A549 (cell line): ENCODE measurements at regions not wholly inside any gene's neighbourhood (a gene's known extent, or its start where the extent isn't known, plus 50 kb on each side); places are given as distances from the start of the nearest gene placed in this dataset.

Source experiments
- EHMT2 ChIP-seq: fragments of 200-600 bp; sonication (generic); IDR thresholded peaks from 2 replicates; pipeline ENCODE4 v1.6.1; 2016; ENCODE audit warnings: antibody characterized with exemption, low read depth, mild to moderate bottlenecking, moderate library complexity
- KDM5A ChIP-seq: fragments of 200-600 bp; sonication (generic); IDR thresholded peaks from 2 replicates; pipeline ENCODE4 v1.6.1; 2016; ENCODE audit warnings: antibody characterized with exemption, mild to moderate bottlenecking
- MYC ChIP-seq: IDR thresholded peaks from 2 replicates; pipeline ENCODE4 v1.6.1; 2012; ENCODE audit warnings: mild to moderate bottlenecking, inconsistent platforms, low read length, improper control_type of control experiment, borderline replicate concordance
- RAD21 ChIP-seq, 2 experiments: fragments of >200 bp in 1 of 2; sonication (Bioruptor Twin) in 1 of 2; formaldehyde crosslinking in 1 of 2; IDR thresholded peaks in 1 of 2; conservative IDR thresholded peaks in 1 of 2; 2 replicates in 1 of 2; 3 replicates in 1 of 2; pipeline ENCODE4 v1.6.1; 2012 to 2018; ENCODE audit warnings: inconsistent platforms in 1 of 2
- TP53 ChIP-seq: fragments of 250-450 bp; sonication (Bioruptor Pico); IDR thresholded peaks from 2 replicates; pipeline ENCODE4 v1.5.0; 2021; ENCODE audit warnings: mild to moderate bottlenecking, moderate library complexity
- TF ChIP-seq, protein P1 (sequence below): fragments of 450-650 bp; IDR thresholded peaks from 2 replicates; pipeline ENCODE4 v1.6.1; 2014; ENCODE audit warnings: antibody characterized with exemption
- TF ChIP-seq, protein P2 (sequence below): fragments of 200-600 bp; sonication (generic); IDR thresholded peaks from 2 replicates; pipeline ENCODE4 v1.6.1; 2016; ENCODE audit warnings: antibody characterized with exemption, mild to moderate bottlenecking, moderate library complexity
- TF ChIP-seq, protein P3 (sequence below): fragments of >200 bp; sonication (Bioruptor Twin); formaldehyde crosslinking; IDR thresholded peaks from 3 replicates; pipeline ENCODE4 v1.5.1; 2016

DNA sequence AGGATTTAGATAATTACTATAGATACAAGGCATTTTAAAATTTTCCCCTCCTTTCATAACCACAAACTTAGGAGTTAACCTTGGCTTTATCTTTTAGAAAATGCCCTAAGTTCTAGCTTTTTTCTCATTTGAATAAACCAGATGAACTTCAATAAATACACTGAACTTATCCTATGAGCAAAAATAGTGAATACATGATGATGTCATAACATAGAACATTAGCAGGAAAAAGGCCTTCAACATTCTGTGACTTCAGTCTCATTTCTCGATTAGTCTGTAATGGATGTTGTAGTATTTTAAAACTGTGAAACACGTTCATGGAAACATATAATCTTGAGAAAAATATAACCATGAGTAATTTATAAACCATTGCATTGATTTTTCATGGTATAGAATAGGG lies 550.7 kb downstream of the PKHD1 start:
- no peak for TF ChIP-seq RAD21 (conservative IDR thresholded peaks at IDR 0.05 in 1 of 2, IDR thresholded peaks at IDR 0.05 in 1 of 2)
- no peak for TF ChIP-seq MYC
- TF ChIP-seq, protein P1, sequence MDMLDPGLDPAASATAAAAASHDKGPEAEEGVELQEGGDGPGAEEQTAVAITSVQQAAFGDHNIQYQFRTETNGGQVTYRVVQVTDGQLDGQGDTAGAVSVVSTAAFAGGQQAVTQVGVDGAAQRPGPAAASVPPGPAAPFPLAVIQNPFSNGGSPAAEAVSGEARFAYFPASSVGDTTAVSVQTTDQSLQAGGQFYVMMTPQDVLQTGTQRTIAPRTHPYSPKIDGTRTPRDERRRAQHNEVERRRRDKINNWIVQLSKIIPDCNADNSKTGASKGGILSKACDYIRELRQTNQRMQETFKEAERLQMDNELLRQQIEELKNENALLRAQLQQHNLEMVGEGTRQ, result no peak
- TF ChIP-seq, protein P2, sequence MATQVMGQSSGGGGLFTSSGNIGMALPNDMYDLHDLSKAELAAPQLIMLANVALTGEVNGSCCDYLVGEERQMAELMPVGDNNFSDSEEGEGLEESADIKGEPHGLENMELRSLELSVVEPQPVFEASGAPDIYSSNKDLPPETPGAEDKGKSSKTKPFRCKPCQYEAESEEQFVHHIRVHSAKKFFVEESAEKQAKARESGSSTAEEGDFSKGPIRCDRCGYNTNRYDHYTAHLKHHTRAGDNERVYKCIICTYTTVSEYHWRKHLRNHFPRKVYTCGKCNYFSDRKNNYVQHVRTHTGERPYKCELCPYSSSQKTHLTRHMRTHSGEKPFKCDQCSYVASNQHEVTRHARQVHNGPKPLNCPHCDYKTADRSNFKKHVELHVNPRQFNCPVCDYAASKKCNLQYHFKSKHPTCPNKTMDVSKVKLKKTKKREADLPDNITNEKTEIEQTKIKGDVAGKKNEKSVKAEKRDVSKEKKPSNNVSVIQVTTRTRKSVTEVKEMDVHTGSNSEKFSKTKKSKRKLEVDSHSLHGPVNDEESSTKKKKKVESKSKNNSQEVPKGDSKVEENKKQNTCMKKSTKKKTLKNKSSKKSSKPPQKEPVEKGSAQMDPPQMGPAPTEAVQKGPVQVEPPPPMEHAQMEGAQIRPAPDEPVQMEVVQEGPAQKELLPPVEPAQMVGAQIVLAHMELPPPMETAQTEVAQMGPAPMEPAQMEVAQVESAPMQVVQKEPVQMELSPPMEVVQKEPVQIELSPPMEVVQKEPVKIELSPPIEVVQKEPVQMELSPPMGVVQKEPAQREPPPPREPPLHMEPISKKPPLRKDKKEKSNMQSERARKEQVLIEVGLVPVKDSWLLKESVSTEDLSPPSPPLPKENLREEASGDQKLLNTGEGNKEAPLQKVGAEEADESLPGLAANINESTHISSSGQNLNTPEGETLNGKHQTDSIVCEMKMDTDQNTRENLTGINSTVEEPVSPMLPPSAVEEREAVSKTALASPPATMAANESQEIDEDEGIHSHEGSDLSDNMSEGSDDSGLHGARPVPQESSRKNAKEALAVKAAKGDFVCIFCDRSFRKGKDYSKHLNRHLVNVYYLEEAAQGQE, result no peak
- no peak for TF ChIP-seq TP53 (CRISPR knock-in tag)
- TF ChIP-seq, protein P3, sequence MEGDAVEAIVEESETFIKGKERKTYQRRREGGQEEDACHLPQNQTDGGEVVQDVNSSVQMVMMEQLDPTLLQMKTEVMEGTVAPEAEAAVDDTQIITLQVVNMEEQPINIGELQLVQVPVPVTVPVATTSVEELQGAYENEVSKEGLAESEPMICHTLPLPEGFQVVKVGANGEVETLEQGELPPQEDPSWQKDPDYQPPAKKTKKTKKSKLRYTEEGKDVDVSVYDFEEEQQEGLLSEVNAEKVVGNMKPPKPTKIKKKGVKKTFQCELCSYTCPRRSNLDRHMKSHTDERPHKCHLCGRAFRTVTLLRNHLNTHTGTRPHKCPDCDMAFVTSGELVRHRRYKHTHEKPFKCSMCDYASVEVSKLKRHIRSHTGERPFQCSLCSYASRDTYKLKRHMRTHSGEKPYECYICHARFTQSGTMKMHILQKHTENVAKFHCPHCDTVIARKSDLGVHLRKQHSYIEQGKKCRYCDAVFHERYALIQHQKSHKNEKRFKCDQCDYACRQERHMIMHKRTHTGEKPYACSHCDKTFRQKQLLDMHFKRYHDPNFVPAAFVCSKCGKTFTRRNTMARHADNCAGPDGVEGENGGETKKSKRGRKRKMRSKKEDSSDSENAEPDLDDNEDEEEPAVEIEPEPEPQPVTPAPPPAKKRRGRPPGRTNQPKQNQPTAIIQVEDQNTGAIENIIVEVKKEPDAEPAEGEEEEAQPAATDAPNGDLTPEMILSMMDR, result no peak
- no peak for TF ChIP-seq KDM5A
- no peak for TF ChIP-seq EHMT2
